GM18867 (cell line): ENCODE measurements at regions not wholly inside any gene's neighbourhood (a gene's known extent, or its start where the extent isn't known, plus 50 kb on each side); places are given as distances from the start of the nearest gene placed in this dataset.
A peak's percentile ranks its signal among the peaks of the same experiment; 100 is the strongest.

Source experiments
- ATAC-seq: cut with Tn5 transposase; IDR thresholded peaks from one replicate; pipeline ENCODE4 v1.9.1; 2021; ENCODE audit warnings: mild to moderate bottlenecking, moderate library complexity; ENCODE audit not compliant: unreplicated experiment

DNA sequence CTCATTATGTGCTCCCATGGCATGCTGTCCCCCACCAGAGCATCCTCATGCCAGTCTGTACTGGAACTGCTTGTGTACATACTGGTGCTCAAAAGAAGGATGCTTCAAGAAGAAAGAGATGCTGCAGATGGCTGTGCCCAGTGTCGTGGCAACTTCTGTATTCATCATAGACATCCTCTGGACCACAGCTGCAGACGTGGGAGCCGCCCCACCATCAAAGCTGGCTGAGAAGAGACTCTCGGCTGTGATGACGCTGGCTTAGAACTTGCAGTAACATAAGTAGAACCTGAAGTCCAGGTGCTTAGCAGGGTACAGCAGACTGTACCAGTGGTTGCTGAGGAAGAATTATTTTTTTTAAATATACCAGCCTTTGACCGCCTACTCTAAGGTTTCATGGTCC is 112.6 kb upstream of the ARHGAP5 start:
- ATAC-seq, result no peak

DNA sequence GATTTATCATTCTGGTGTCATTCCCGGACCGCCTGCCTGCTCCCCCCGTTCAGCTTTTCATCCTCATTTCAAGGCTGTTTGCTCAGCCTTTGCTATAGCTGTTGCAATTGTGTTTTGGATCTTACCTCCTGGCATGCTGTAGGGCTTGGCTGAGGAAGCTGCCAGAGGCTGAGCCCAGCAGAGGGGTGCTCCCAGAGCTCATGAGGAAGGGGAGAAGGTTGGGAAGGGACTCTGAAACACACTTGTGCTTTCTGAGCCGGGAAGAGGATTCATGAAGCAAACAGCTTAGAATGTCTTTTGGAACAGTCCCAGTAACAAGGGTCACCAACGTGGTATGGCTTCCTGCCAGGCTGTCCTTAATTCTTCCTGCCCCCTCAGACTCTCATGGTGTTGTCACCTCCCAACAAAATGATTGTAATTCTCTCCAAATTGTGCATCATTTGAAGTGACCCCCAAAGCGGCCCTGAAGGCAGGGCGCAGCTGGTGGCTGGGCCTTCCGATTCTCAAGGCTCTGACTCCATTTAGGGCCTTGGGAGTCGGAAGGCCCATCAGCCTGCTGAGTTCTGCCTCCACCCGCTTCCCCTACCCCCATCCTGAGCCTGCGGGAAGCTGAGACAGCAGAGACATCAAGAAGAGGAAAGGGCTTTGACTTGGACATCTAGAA is 111.9 kb upstream of the ARHGAP5 start:
- ATAC-seq, result no peak

DNA sequence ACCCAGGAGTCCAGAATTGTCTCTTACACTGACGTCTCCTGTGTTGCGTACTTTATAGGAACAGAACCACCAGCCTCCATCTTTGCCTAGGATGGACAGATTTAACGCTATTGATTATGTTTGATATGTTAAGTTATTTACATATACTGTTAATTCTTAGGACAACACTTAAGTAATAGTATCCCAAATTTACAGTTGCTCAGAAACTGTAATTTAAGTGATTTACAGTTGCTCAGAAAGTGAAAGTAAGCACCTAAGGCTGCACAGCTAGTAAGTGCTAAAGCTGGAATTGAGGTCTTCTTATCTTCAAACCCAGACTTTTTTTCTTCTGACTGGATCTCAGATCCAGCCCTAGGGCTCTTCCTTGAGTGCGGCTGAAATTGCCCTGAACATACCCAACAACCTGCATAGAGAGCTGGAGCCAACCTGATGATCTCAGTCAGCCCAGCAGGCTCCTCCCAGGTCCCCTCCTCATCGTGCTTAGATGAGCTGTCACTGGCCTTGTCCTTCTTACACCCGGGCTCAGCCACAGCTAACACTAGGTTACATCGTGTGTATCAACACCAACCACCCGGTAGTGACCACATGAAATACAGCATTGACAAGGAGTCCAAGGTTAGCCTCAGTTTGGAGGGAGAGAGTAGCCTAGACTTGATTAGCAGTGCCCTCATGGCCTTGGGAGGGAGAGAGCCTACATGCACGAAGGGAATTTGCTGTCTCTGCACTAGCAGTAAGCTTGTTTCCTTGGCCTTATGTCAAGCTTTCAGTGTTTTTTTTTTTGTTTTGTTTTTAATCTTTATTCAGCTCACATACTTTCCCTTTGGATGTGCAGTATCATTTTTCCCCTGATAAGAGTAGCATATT is 111.1 kb upstream of the ARHGAP5 start:
- peak; percentile 37 for ATAC-seq

DNA sequence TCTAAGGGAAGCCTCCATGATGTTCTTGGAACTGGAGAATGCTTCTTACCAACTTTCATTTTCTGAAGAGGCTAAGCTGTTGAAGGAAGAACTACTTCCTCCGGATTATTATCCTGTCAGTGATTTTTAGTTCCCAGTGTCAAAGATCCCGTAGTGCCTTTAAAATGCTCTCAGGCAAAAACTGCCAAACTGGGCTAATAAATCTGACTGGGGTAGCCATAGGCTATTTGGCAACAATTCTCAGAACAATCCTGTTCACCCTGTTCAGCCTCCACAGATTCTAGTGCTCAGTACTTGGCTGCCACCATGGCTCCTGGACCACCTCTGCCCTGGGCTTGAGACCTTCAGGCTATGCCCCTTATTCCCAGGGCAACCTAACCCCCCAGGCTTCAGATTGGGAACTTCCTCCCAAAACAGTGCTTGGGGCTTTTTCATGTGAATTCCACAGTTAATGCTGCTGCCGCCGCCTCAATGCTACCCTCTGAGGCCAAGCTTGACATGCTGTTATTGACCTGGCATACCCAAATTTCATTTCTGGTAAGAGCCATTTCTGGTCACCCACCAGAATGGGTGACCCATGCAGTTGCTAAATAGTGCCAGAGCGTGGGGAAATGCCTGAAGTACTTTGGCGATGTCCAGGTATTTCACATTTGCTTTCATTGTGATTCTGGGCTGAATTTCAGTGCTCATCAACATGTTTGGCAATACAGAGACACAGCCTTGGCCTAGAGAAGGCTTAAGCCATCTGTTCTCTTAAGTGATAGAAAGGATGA is 110.0 kb upstream of the ARHGAP5 start:
- no peak for ATAC-seq

DNA sequence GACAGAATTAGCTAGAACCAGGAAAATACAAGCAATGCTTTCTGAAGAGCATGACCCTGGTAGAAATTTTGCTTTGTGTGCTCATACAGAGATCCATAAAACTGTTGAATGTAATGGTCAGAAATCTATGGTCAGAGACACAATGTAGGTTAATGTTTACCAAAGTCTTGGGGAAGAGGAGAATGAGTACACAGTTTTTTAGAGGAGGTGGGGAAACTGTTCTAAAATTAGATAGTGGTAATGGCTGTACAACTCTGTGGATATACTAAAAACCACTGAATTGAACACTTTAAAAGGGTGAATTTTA is 109.5 kb upstream of the ARHGAP5 start:
- no peak for ATAC-seq

DNA sequence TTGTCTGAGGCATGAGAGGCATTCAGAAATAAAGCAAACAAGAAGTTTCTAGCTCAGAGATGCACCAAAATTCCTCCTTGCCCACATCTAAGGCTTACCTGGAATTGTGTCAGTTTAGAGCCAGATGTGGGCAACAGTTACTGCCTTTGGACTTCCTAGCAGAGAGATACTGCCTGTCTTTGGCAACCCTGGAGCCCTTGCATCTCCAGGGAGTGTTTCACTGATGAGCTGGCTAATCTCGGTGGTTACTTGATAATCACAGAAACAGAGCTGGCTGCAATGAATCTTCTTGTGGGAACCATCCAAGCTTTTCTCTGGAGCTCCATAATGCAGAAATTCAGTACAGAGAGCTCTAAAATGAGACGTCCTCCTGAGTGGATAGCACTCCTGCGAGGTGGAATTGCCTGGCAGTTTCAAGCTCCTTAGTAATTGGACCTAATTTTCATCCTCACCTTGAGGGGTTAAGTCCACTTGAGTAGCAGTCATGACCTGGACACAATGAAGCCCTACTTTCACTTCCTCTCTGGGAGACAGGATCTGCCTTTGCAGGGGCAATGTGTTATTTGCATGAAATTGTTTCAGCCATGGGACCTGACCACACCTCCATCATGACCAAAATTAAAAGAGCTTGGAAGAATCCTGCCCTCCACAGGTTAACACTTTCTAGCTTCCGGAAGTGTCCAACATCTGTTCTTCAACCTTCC is 108.8 kb upstream of the ARHGAP5 start:
- no peak for ATAC-seq

DNA sequence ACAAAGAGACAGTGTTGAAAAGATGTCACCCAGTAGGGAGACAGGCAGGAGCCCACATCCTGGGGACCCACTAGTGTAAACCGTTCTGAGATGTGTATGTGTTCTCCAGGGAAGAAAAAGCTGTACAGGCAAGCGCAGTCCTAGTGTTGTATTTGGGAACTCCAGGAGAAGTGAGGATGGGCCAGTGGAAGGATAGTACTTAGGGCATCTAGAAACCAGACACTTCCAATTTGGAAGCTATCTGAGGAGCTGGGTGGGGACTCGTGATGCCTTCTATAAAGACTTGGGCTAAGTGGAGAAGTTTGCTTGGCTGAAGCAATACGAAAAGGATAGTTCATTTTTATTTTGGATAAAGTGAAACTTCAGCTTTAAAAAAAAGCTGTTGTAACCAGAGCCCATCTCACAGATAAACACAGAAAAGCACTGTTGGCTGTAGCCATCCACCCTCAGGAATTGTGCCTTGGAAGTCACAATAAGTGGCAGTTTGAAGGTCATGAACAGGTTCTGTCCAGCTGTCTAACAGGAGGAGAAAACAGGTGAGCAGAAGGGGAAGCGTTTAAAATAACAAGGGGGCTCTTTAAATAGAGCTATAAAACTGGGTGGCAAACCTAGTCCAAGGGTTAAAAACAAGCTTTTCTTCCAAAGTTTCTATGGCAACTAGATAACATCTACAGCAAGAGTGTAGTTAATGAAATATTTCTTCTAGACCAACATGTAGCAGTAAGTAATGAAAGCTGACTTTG is 108.0 kb upstream of the ARHGAP5 start:
- ATAC-seq, result no peak

DNA sequence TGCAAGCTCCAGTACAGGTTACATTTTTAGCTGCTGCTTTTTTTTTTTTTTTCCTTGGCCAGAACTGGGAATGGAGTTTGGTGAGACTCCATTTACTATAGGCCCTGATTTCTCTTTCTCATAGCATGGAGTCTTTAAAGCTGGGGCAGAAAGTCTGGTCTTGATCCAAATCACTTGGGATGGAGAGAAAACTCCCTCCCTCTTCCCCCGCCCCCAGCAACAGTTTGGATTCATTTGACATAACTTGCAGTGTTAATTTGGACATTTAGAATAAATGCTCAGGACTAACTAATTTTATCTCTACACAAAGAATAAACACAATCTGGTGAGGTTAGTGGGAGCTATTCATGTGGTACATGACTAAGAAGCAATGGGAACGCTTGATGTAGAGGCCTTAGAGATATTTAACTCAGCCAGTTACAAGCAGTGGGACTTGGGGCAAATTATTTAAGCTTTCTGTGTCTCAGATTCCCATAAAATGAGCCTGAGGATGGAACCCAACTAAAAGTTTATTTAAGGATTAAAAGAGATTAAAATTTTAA is 107.3 kb upstream of the ARHGAP5 start:
- ATAC-seq, result no peak

DNA sequence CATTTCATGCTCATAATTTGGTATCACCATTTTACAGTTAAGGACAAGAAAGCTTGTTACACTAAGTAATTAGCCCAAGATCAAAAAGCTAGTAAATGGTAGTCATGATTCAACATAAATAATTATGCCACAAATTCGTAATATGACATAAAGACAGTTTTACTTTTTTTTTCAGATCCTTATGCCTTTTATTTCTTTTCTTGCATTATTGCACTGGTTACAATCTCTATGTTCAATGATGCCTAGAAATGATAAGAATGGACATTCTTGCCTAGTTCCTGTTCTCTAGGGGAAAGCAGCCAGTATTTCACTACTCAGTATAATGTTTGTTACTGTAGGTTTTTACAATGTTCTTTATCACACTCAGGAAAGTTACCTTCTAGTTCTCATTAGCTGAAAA is 106.4 kb upstream of the ARHGAP5 start:
- no peak for ATAC-seq

DNA sequence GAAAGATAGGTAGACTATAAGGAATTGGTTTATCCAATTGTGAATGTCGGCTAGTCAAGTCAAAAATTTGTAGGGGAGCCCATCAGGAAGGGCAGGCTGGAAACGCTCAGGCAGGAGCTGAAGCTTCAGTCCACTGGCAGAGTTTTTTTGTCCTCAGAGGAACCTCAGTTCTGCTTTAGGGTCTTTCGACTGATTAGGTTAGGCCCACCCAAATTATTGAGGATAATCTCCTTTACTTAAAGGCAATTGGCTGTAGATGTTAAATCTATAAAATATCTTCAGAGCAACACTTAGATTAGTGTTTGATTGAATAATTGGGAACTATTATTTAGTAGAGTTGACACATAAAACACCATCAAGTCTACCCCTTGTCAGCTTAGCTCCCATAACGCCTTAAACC is 105.5 kb upstream of the ARHGAP5 start:
- no peak for ATAC-seq

DNA sequence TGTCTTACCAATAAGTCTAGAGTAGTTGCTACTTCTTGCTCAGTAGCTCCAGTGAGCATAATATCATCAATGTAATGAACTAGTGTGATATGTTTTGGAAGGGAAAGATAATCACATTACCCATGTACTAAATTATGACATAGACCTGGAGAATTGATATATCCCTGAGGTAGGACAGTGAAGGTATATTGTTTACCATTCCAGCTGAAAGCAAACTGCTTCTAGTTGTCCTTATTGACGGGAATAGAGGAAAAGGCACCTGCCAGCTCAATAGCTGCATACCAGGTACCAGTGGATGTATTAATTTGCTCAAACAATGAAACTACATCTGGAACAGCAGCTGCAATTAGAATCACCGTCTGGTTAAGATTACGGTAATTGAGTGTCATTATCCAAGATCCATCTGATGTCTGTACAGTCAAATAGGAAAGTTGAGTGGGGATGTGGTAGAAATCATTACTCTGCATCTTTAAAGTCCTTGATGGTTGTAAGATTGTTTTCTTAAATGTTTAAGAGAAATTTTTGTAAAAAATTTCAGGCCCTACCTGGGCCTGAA is 100.0 kb upstream of the ARHGAP5 start:
- ATAC-seq, result no peak

DNA sequence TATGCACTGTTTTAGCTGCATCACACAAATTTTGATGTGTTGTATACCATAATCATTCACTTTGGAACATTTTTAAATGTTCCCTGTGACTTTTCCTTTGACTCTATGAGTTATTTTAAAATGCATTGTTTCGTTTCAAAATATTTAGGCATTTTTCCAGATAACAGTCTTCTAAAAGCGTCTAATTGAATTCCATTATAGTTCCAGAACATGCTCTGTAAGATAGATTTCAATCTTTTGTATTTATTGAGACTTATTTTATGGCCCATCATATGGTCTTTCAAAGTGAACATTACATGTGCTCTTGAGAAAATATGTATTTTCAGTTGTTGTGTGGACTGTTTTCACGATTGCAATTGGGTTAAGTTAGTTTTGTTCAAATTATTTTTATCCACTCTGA is 98.7 kb upstream of the ARHGAP5 start:
- ATAC-seq, result no peak

DNA sequence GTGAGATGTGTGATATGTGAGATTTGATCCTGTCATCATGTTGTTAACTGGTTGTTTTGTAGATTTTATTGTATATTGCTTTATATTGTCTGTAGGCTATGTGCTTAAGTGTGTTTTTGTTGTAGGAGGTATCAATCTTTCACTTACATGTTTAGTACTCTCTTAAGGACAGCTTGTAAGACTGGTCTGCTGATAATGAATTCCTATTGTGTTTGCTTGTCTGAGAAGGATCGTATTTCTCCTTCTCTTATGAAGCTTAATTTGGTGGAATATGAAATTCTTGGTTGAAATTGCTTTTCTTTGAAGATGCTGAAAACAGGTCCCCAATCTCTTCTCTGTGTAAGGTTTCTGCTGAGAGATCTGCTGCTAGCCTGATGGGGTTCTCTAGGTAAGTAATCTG is 94.5 kb upstream of the ARHGAP5 start:
- ATAC-seq, result no peak

DNA sequence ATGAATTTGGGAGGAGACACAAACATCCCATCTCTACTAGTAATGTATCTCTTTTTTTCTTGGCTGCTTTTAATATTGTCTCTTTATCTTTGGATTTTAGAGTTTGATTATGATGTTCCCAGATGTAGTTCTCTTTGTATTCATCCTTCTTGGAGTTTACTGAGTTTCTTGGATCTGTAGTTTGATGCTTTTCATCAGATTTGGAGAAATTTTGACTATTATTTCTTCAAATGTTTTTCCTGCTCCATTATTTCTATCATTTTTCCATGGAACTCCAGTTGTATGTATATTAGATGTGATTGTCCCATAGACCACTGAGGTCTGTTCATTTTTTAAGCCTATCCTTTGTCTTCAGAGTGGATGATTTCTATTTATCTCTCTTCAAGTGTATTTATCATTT is 90.7 kb upstream of the ARHGAP5 start:
- no peak for ATAC-seq

DNA sequence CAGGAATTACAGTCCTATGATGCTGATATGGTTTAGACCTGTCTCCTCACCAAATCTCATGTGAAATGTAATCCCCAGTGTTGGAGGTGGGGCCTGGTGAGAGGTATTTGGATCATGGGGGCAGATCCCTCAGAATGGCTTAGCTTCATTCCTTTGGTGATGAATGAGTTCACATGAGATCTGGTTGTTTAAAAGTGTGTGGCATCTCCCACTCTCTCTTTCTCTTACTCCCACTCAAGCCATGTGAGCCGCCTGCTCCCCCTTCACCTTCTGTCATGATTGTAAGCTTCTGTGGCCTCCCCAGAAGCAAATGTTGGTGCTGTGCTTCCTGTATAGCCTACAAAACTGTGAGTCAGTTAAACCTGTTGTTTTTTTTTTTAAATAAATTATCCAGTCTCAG is 89.4 kb upstream of the ARHGAP5 start:
- ATAC-seq, result no peak

DNA sequence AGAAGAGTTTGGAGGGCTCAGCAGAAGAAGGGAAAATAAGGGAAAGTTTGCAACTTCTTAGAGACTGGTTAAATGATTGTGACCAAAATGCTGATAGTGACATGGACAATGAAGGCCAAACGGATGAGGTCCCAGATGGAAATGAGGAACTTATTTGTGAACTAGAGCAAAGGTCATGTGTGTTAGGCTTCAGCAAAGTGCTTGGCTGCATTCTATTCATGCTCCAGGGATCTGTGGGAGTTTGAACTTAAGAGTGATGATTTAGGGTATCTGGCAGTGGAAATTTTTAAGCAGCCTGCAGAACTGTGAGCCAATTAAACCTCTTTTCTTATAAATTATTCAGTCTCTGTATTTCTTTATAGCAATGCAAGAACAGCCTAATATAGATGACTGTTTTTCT is 88.9 kb upstream of the ARHGAP5 start:
- ATAC-seq, result no peak

DNA sequence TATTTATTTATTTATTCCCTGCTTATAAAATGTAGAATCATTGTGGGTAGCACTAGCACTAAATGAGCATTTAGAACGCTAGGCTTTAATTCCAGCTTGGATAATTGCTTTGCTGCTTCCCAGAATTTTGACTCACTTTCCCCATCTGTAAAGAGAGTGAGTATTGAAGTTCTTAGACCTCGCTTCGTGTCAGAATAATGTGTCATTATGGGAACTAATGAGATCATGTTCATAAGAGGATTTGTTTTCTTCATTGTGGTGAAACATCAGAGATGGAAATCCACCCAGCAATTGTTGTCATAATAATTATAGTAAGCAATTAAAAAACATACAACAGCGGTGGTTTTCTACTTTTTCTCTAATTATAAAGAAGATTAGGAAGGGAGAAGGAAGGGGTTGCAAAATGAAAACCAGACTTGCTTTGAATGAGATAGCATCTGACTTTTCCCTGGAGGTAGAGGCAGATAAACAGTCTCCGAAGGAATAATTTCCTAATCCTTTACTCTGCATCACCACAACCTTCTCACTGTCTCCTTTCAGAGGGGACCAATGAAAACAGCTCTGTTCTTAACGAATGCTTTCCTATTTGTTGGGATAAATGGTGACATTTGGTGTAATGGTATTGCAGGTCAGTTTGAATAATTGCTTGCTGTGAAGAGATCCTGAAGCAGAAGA is 86.8 kb upstream of the ARHGAP5 start:
- ATAC-seq, result no peak

DNA sequence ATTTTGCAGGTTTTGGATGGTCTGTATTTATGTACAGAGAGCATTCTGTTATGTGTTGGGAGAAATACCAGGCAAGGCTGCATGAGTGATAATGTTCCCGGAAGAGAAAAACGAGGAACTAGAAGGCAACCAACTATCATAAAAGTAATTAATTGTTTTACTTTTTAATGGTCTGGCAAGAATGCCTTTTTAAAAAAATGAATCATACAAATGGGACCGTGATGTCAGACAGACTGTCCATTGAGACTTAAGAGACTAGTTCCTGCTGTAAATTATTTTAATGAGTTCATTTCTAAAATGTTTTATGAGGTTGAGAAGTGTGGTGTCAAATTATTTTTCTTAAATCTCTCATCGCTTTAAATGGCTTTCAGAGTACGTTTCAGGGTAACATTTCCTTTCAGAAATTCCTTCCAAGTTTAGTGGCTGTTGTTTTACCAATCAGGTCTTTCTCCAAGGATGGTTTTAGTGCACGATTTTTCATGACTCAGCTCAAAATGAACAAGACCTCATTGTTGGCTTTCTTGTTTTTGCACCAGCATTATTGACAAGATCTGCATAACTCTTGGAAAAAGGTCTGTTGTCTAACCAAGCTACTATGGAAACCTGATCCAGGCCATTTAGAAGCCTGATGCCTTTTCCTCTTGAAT is 86.1 kb upstream of the ARHGAP5 start:
- ATAC-seq, result no peak

DNA sequence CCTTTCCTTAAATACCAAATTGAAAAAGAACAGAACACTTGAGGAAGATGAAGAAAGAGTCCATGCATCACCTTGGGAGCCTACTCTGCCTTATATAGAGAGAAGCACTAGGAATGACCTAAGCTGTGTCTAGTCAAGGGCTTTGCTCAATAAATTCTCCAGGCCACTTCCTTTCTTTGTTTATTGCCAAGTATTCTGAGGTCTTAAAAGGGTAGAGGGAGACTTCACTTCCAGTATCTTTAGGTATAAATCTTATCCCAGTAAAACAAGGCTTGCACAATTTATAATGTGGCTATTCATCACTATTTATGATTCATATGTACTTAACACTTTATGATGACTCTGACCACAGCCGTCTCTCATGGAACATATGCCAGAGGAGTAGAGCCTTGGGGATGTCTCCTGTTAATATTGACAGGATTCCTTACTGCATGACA is 85.1 kb upstream of the ARHGAP5 start:
- no peak for ATAC-seq
